Common myeloid progenitor, CD34-positive (primary cell): ENCODE measurements at regions not wholly inside any gene's neighbourhood (a gene's known extent, or its start where the extent isn't known, plus 50 kb on each side); places are given as distances from the start of the nearest gene placed in this dataset.

Source experiments
- CTCF ChIA-PET: fragments of 350-600 bp; sonication (Branson Sonifier 250); formaldehyde crosslinking; loops from one replicate; lab custom pipeline; 2021; ENCODE audit warnings: antibody characterized with exemption; lab: Charles Lee
- POLR2A ChIA-PET: fragments of 350-600 bp; sonication (Branson Sonifier 250); formaldehyde crosslinking; loops from one replicate; lab custom pipeline; 2021; ENCODE audit warnings: antibody characterized with exemption; lab: Charles Lee
- DNase-seq, 3 donors: peaks; one replicate each; pipeline versions ENCODE4 v3.0.0 to v3.0.0-alpha.2; 2013
- H3K27ac ChIP-seq, 2 experiments: 1 replicate in 1 of 2; 2 replicates in 1 of 2; pipeline ENCODE4 v1.7.0; 2013; ENCODE audit warnings: inconsistent platforms in 2 of 2, low read length in 2 of 2, mild to moderate bottlenecking in 2 of 2, low read depth in 1 of 2, moderate library complexity in 1 of 2; ENCODE audit not compliant: severe bottlenecking in 2 of 2, insufficient read depth in 1 of 2, poor library complexity in 1 of 2
- H3K27me3 ChIP-seq, 5 experiments: replicated peaks in 2 of 5; 1 replicate in 3 of 5; 2 replicates in 2 of 5; pipeline versions ENCODE4 v1.6.1 to v1.7.0; 2013; ENCODE audit warnings: low read length in 4 of 5, mild to moderate bottlenecking in 2 of 5, moderate library complexity in 2 of 5, inconsistent platforms in 1 of 5; ENCODE audit not compliant: insufficient read depth in 5 of 5, control insufficient read depth in 4 of 5
- H3K36me3 ChIP-seq, 4 experiments: 1 replicate in 2 of 4; 2 replicates in 2 of 4; pipeline versions ENCODE4 v1.6.1 to v1.7.0; 2013; ENCODE audit warnings: low read length in 3 of 4, control low read depth in 1 of 4, mild to moderate bottlenecking in 1 of 4; ENCODE audit not compliant: control insufficient read depth in 4 of 4, insufficient read depth in 4 of 4
- H3K4me1 ChIP-seq, 4 experiments: 1 replicate in 3 of 4; 2 replicates in 1 of 4; pipeline versions ENCODE4 v1.6.1 to v1.7.1; 2013; ENCODE audit warnings: low read length in 3 of 4, mild to moderate bottlenecking in 3 of 4, control low read depth in 1 of 4, inconsistent platforms in 1 of 4, moderate library complexity in 1 of 4; ENCODE audit not compliant: control insufficient read depth in 4 of 4, insufficient read depth in 4 of 4; ENCODE audit errors: control extremely low read depth in 1 of 4
- H3K4me3 ChIP-seq, 7 experiments: 1 replicate in 4 of 7; 2 replicates in 3 of 7; pipeline versions ENCODE4 v1.5.1 to v1.7.0; 2013; ENCODE audit warnings: mild to moderate bottlenecking in 7 of 7, low read length in 6 of 7, moderate library complexity in 6 of 7, inconsistent platforms in 2 of 7, low read depth in 2 of 7, control low read depth in 1 of 7; ENCODE audit not compliant: insufficient read depth in 4 of 7, control insufficient read depth in 1 of 7; ENCODE audit errors: extremely low read depth in 1 of 7
- H3K9me3 ChIP-seq, 5 experiments: 1 replicate in 4 of 5; 2 replicates in 1 of 5; pipeline versions ENCODE4 v1.6.1 to v1.7.1; 2013; ENCODE audit warnings: low read length in 4 of 5, mild to moderate bottlenecking in 2 of 5, inconsistent platforms in 1 of 5, low read depth in 1 of 5, moderate library complexity in 1 of 5; ENCODE audit not compliant: control insufficient read depth in 4 of 5, insufficient read depth in 2 of 5; ENCODE audit errors: control extremely low read depth in 1 of 5
- WGBS: methylation state at CpG from one replicate; pipeline ENCODE4 v1.1.5; 2013; ENCODE audit not compliant: insufficient coverage; 5-methylcytosine and 5-hydroxymethylcytosine counted together

- CTCF ChIA-PET = interaction anchor here (1.2 kb wide), 1 partner anchor 111 kb away, joined by 3 read pairs; no protein-coding TSS in a partner anchor
Measured at GRCh38 chr10:2933071-2933470, 134.3 kb upstream of the PFKP start.

GRCh38 chr10:2929480-2930258, 137.7 kb upstream of the PFKP start:
- no peak for DNase-seq
- no peaks in the 10 kb centered on the region for H3K9me3 ChIP-seq
- WGBS = 84% methylated on average over 5 of the region's 10 CpGs
- no peak overlapping the region for H3K27ac ChIP-seq
- CTCF ChIA-PET = interaction anchor here (0.6 to 2.1 kb wide), 2 partner anchors 8 to 113 kb away, joined by 3 to 11 read pairs; no protein-coding TSS in a partner anchor
- H3K27me3 ChIP-seq = peaks cover 0 to 6% (median 0%) of the 10 kb centered on the region in 5 experiments
- peaks cover 0 to 20% (median 9%) of the 10 kb centered on the region in 4 experiments for H3K4me1 ChIP-seq
- POLR2A ChIA-PET = no interaction called here
- H3K36me3 ChIP-seq = no peaks in the 10 kb centered on the region
- no peak overlapping the region for H3K4me3 ChIP-seq

More at GRCh38 chr10:2933071-2933470, 134.3 kb upstream of the PFKP start:
- 99% methylated on average over 9 of the region's 10 CpGs for WGBS
- Histone ChIP-seq H3K9me3 (no peaks in the 10 kb centered on the region), H3K36me3 (no peaks in the 10 kb centered on the region), H3K27me3 (peaks cover 0 to 8% (median 0%) of the 10 kb centered on the region in 5 experiments), H3K4me3 (no peak overlapping the region), H3K27ac (no peak overlapping the region), H3K4me1 (peaks cover 0 to 10% (median 4%) of the 10 kb centered on the region in 4 experiments)
- DNase-seq = no peak
- POLR2A ChIA-PET = no interaction called here

- POLR2A ChIA-PET = no interaction called here
- peak; percentile 72 to 89 (median 76) for DNase-seq
- Histone ChIP-seq H3K36me3 (no peaks in the 10 kb centered on the region), H3K27ac (no peak overlapping the region), H3K4me3 (peak overlapping the region in 1 of 7 experiments; percentile 8), H3K27me3 (peaks cover 0 to 6% (median 0%) of the 10 kb centered on the region in 5 experiments), H3K9me3 (no peaks in the 10 kb centered on the region), H3K4me1 (peaks cover 0 to 20% (median 7%) of the 10 kb centered on the region in 4 experiments)
- WGBS = 43% methylated on average over 13 of the region's 15 CpGs
- CTCF ChIA-PET = interaction anchor here (1.0 to 2.1 kb wide), 4 partner anchors 9 to 117 kb away, joined by 3 to 11 read pairs (median 5); no protein-coding TSS in a partner anchor
Measured at GRCh38 chr10:2927958-2928840, 139.1 kb upstream of the PFKP start.

- peaks cover 0 to 22% (median 7%) of the 10 kb centered on the region in 4 experiments for H3K4me1 ChIP-seq
- no peaks in the 10 kb centered on the region for H3K9me3 ChIP-seq
- H3K27ac ChIP-seq = no peak overlapping the region
- WGBS = 89% methylated on average over 8 of the region's 9 CpGs
- no peaks in the 10 kb centered on the region for H3K36me3 ChIP-seq
- POLR2A ChIA-PET = no interaction called here
- CTCF ChIA-PET = interaction anchor here (1.4 to 2.1 kb wide), 3 partner anchors 9 to 118 kb away, joined by 3 to 11 read pairs (median 5); no protein-coding TSS in a partner anchor
- no peak for DNase-seq
- peaks cover 0 to 6% (median 0%) of the 10 kb centered on the region in 5 experiments for H3K27me3 ChIP-seq
- H3K4me3 ChIP-seq = no peak overlapping the region
Measured at GRCh38 chr10:2926918-2927660, 140.3 kb upstream of the PFKP start.

- Histone ChIP-seq H3K4me1 (peaks cover 0 to 22% (median 7%) of the 10 kb centered on the region in 4 experiments), H3K27ac (no peak overlapping the region), H3K9me3 (no peaks in the 10 kb centered on the region), H3K36me3 (no peaks in the 10 kb centered on the region), H3K4me3 (no peak overlapping the region), H3K27me3 (peaks cover 0 to 6% (median 0%) of the 10 kb centered on the region in 5 experiments)
- peak; percentile 66 to 83 (median 77) for DNase-seq
- ChIA-PET POLR2A (no interaction called here), CTCF (interaction anchor here (0.7 to 1.5 kb wide), 4 partner anchors 8 to 118 kb away, joined by 3 to 7 read pairs (median 3); no protein-coding TSS in a partner anchor)
- WGBS = 7% methylated on average over 6 of the region's 7 CpGs
Measured at GRCh38 chr10:2925631-2926030, 141.7 kb upstream of the PFKP start.

GRCh38 chr10:2924431-2924830, 142.9 kb upstream of the PFKP start:
- no peaks in the 10 kb centered on the region for H3K36me3 ChIP-seq
- no peaks in the 10 kb centered on the region for H3K9me3 ChIP-seq
- CTCF ChIA-PET = interaction anchor here (0.9 kb wide), 1 partner anchor 29 kb away, joined by 3 read pairs; no protein-coding TSS in a partner anchor
- H3K27me3 ChIP-seq = peaks cover 0 to 6% (median 0%) of the 10 kb centered on the region in 5 experiments
- H3K27ac ChIP-seq = no peak overlapping the region
- peaks cover 0 to 22% (median 7%) of the 10 kb centered on the region in 4 experiments for H3K4me1 ChIP-seq
- POLR2A ChIA-PET = no interaction called here
- H3K4me3 ChIP-seq = no peak overlapping the region
- 95% methylated on average over 10 of the region's 10 CpGs for WGBS
- no peak for DNase-seq
